Right lobe of liver (tissue), 4 donors: ENCODE measurements at regions not wholly inside any gene's neighbourhood (a gene's known extent, or its start where the extent isn't known, plus 50 kb on each side); places are given as distances from the start of the nearest gene placed in this dataset.

Experiments used
- CTCF ChIP-seq, 4 donors: fragments of 200-600 bp in 3 of 4; fragments of 450-650 bp in 1 of 4; IDR thresholded peaks; one replicate each; pipeline versions ENCODE4 v1.5.1 to v1.8.0; 2016 to 2022; ENCODE audit warnings: antibody characterized with exemption in 4 of 4, mild to moderate bottlenecking in 2 of 4
- POLR2A ChIP-seq: fragments of 450-650 bp; IDR thresholded peaks from one replicate; pipeline ENCODE4 v1.6.1; 2017; ENCODE audit warnings: antibody characterized with exemption, mild to moderate bottlenecking
- donor health status: DM: no; HTN: no; CAD: no.
- donor health status: DM: no; HTN: no; CAD: no.
- donor health status: DM: no; HTN: yes; CAD: no.

GRCh38 chr12:105951732-105952131 lies 187.0 kb downstream of the NUAK1 start:
- TF ChIP-seq POLR2A (no peak), CTCF (IDR thresholded peaks at IDR 0.05) (no peak)
